NCI-H1105 treated with DMSO at 0.1 percent for 48 hours (cell line): ENCODE measurements at regions not wholly inside any gene's neighbourhood (a gene's known extent, or its start where the extent isn't known, plus 50 kb on each side); places are given as distances from the start of the nearest gene placed in this dataset.
"Not testable (repeated sequence)": the region's sequence is repeated elsewhere in the genome, so short reads cannot be mapped to it uniquely, and the experiment has no call there.

Experiments used
- DNase-seq: peaks from one replicate; lab custom pipeline; 2025; lab: John Stamatoyannopoulos, UW

- DNase-seq: not testable (repeated sequence)
These were observed 136.5 kb downstream of the ZNF92 start for GRCh38 chr7:65510187-65510538.

DNA sequence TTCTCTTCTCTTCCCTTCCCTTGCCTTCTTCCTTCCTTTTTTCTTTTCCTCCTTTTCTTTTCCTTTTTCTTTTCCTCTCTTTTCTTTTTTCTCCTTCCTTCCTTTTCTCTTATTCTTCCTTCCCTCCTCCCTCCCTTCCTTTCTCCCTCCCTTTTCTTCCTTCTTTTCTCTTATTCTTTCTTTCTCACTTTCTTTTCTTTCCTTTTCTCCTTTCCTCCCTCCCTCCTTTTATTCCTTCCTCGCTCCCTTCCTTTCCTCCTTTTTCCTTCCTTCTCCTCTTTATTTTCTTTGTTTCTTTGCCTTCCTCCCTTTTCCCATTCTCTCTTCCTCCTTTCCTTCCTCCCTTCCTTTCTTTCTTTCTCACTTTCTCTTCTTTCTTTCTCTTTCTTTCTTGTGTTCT is 146.1 kb downstream of the ZNF92 start:
- DNase-seq: not testable (repeated sequence)

DNA sequence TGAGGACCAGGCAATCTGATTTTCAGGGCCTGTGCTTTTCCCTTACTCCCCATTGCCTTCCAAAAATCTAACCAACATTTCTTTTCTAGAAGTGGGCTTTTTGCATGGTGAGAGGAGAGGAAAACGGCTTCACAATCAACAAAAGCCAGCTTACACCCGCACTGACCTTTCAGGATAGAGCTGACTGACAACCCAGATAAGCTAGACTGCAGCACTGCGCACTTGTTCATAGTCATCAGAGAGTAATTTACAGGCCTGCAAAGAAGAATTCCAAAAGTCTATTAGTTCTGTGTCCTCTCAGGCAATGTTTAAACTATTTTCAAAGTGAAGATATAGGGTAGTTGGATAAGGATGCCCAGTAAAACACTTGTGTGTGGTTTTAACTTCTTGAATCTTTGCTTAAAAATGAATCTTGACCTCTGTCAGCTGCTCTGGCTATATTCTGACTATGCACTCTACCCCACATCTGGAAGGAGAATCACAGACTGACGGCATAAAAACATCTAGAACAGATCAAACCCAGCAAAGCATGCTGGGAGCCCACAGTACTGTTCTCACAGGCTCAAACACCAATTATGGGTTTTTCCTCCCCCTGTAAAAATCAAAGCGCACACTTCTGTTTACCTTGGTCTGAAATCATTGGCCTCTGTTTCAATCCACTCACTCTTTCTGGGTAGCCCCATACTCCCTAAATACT is 172.0 kb downstream of the ZNF92 start:
- not testable (repeated sequence) for DNase-seq

DNA sequence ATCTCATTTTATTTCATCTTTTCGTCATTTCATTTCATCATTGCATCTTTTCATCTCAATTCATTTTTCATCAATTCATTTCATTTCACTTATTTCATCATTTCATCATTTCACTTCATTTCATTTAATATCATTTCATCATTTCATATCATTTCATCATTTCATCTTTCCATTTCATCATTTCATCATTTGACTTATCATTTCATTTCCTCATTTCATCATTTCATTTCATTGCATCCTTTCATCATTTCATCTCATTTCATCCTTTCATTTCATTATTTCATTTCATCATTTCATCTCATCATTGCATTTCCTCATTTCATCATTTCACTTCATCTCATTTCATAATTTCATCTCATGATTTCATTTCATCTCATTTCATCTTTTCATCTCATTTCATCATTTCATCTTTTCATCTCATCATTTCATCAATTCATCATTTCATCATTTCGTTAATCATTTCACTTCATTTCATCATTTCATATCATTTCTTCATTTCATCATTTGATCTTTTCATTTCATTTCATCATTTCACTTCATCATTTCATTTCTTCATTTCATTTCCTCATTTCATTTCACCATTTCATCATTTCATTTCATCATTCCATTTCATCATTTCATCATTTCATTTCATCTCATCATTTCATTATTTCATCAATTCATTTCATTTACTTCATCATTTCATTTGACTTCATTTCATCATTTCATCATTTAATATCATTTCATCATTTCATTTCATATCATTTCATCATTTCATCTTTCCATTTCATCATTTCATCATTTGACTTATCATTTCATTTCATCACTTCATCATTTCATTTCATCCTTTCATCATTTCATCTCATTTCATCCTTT is 176.2 kb downstream of the ZNF92 start:
- not testable (repeated sequence) for DNase-seq

DNA sequence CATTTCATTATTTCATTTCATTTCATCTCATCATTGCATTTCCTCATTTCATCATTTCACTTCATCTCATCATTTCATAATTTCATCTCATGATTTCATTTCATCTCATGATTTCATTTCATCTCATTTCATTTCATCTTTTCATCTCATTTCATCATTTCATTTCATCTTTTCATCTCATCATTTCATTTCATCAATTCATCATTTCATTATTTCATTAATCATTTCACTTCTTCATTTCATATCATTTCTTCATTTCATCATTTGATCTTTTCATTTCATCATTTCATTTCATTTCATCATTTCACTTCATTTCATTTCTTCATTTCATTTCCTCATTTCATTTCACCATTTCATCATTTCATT is 176.8 kb downstream of the ZNF92 start:
- DNase-seq: not testable (repeated sequence)

- DNase-seq: not testable (repeated sequence)
These were observed 177.4 kb downstream of the ZNF92 start for GRCh38 chr7:65551042-65551441.

DNA sequence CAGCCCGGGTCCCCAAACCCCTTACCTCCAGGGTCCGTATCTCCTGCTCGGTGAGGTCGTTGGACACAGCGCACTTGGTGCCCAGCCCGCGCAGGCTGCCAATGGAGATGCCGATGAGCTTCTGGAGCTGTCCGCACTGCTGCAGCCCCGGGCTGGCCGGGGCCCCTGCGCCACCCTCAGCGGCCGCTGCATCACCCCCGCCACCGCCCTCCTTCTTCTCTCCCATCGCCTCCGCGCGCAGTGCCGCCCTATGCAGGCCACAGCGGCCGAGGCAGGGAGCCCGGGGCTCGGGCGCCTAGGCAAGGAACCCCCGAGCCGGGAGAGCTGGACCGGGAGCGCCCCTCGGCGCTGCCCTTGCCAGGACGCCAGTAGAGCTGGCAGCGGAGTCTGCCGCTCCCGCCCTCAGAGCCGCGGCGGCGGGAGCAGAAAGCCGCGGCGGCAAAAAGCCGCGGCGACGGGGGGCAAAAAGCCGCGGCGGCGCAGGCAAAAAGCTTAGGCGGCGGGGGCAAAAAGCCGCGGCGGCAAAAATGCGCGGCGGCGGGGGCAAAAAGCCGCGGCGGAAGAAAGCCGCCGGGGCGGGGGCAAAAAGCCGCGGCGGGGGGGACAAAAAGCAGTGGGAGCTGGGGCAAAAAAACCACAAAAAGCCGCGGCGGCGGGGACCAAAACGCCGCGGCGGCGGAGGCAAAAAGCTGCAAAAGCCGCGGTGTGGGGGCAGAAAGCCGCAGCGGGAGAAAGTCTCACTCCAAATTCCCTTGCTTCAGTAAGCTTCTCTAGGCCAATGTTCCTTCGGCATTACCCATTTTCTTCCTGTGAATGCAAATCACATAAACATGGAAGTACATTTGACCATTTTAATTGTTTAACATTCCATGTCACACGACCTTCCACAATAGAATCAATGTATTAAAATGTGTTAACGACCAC is 181.2 kb downstream of the ZNF92 start:
- DNase-seq: not testable (repeated sequence)

DNA sequence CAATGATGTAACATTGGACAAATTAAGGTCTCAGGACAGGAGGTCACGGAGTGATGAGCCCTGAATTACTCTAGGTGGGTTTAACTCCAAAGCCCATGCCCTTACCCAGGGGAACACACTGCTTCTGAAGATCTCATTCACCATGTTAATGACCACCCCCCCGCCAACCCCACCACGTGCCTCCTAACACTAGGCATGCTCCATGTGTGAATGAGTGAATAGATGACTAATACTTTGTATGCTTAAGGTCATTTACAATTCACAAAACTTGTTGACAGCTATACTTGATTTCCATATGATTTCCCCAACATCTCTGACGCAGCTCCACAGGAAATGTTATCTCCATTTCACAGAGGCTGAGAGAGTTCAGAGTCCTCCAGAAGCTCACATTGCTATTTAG is 184.9 kb downstream of the ZNF92 start:
- not testable (repeated sequence) for DNase-seq

GRCh38 chr7:65561786-65562372 is 188.2 kb downstream of the ZNF92 start:
- not testable (repeated sequence) for DNase-seq

DNA sequence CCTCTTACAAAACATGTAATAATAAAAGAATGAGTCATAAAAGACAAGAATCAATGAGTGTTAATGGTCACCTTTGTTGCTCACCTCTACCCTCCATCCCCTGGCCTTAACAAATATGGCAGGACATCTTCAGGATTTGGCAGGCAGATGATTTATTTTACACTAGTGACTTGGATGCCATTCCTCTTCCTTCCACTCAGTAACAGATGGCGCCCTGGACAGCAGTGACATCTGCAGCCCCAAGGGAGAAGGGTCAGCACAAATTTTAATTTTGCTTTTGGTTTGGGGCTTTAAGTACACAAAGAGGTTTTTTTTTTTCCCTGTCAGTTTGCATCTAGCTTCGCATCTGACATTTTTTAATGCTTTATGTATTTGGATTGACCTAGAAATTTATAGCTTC is 188.9 kb downstream of the ZNF92 start:
- not testable (repeated sequence) for DNase-seq

- DNase-seq: not testable (repeated sequence)
These were observed 189.7 kb downstream of the ZNF92 start for GRCh38 chr7:65563333-65563732.

- not testable (repeated sequence) for DNase-seq
These were observed 194.6 kb downstream of the ZNF92 start for GRCh38 chr7:65568226-65568625.

GRCh38 chr7:65570990-65571389 is 197.3 kb downstream of the ZNF92 start:
- DNase-seq: not testable (repeated sequence)

- not testable (repeated sequence) for DNase-seq
These were observed 198.9 kb downstream of the ZNF92 start for GRCh38 chr7:65572581-65572980.

DNA sequence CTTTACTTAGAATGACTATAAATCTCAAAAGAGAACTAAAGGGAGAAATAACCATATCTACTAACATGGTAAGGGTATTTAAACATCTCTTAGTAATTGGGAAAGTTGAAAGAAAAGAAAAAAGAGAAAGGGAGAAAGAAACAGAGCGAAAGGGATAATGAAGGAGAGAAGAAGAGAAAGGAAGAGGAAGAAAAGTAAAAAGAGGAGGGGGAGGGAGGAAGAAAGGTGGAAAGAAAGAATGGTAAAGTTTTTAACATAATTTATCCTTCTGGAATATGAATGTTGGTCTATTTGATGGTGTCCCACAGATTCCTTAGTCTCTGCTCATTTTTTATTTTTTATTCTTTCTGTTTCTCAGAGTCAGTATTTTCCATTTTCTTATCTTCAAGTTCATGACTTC is 202.7 kb downstream of the ZNF92 start:
- not testable (repeated sequence) for DNase-seq

GRCh38 chr7:65582518-65583119 is 209.0 kb downstream of the ZNF92 start:
- not testable (repeated sequence) for DNase-seq

DNA sequence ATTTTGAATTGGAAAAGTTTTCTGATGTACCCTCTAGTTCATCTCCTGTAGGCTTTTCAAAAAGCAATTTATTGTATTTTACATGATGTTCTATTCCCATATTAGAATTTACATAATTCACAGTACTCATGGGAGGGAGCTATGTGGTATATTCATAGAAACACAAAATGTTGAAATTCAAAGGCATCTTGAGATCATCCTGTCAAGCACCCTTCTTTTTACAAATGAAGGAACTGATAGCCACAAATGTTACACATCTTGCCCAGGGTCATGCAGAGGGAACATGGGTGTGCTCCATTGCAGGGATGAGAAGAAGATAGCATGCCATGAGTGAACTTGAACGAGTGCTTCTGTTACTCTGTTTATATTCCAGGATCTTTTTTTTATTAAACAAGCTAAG is 228.8 kb downstream of the ZNF92 start:
- not testable (repeated sequence) for DNase-seq

DNA sequence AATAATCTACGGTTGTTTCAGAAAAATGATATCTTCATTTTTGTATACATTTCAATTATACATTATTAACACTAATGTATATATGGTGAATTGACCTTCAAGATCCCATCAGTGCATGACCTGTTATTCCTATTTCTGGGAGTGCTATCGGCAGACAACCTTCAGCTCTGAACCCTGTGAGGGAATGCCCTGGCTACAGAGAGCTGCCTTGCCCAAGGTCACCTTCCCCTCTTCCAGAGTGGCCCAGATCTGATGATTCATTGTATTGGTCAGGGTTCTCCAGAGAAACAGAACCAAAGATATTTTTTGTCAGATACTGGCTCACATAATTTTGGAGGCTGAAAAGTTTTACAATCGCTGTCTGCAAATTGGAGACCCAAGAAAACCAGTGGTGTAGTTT is 235.5 kb downstream of the ZNF92 start:
- DNase-seq: no peak

- not testable (repeated sequence) for DNase-seq
These were observed 240.1 kb downstream of the ZNF92 start for GRCh38 chr7:65613644-65614289.

GRCh38 chr7:65616111-65616510 is 242.5 kb downstream of the ZNF92 start:
- DNase-seq: not testable (repeated sequence)

DNA sequence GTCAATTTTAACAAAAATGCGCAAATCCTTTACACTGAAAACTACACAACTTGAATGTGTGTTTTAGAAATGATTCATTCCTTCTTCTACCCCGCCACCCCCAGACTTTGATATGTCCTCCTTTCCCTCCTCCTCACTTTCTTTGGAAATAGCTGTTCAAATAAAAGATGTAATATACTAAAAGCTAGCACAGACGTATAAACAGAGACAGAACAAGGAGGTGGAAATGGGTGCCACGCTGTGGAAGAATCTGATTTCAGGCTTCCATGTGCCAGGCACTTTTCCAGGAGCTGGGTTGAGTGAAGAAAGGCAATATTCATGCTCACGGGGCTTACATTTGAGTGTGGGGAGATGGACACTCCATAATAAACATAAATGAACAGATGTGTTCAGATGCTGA is 246.6 kb downstream of the ZNF92 start:
- not testable (repeated sequence) for DNase-seq
